ENCODE measurements at regions not wholly inside any gene's neighbourhood (a gene's known extent, or its start where the extent isn't known, plus 50 kb on each side); places are given as distances from the start of the nearest gene placed in this dataset.

- TF ChIP-seq SUZ12 (IDR thresholded peaks at IDR 0.05; ENCODE audit: extremely low read depth, insufficient read depth, insufficient read length) (no peak), YY1 (IDR thresholded peaks at IDR 0.05; ENCODE audit: insufficient read depth, insufficient read length) (no peak)
Observed at GRCh38 chr7:13152755-13153154, 465.3 kb downstream of the ARL4A start.
